ENCODE measurements at regions not wholly inside any gene's neighbourhood (a gene's known extent, or its start where the extent isn't known, plus 50 kb on each side); places are given as distances from the start of the nearest gene placed in this dataset.
A peak's percentile ranks its signal among the peaks of the same experiment; 100 is the strongest.

- H3K27me3 Mint-ChIP-seq (ENCODE audit: unreplicated experiment): peaks cover 2% of the 10 kb centered on the region
- H3K27ac Mint-ChIP-seq (ENCODE audit: unreplicated experiment): no peak overlapping the region
- H3K36me3 Mint-ChIP-seq (ENCODE audit: unreplicated experiment): peaks cover 10% of the 10 kb centered on the region
- H3K9me3 Mint-ChIP-seq (ENCODE audit: unreplicated experiment): peaks cover 3% of the 10 kb centered on the region
- H3K4me1 Mint-ChIP-seq (ENCODE audit: low read depth, unreplicated experiment): no peaks in the 10 kb centered on the region
- no peak overlapping the region for H3K4me3 Mint-ChIP-seq (ENCODE audit: unreplicated experiment)
- TF ChIP-seq, protein P1, sequence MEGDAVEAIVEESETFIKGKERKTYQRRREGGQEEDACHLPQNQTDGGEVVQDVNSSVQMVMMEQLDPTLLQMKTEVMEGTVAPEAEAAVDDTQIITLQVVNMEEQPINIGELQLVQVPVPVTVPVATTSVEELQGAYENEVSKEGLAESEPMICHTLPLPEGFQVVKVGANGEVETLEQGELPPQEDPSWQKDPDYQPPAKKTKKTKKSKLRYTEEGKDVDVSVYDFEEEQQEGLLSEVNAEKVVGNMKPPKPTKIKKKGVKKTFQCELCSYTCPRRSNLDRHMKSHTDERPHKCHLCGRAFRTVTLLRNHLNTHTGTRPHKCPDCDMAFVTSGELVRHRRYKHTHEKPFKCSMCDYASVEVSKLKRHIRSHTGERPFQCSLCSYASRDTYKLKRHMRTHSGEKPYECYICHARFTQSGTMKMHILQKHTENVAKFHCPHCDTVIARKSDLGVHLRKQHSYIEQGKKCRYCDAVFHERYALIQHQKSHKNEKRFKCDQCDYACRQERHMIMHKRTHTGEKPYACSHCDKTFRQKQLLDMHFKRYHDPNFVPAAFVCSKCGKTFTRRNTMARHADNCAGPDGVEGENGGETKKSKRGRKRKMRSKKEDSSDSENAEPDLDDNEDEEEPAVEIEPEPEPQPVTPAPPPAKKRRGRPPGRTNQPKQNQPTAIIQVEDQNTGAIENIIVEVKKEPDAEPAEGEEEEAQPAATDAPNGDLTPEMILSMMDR (IDR thresholded peaks at IDR 0.05; ENCODE audit: partially characterized antibody, unreplicated experiment): no peak
- DNase-seq: no peak
These were observed 67.8 kb upstream of the EPB41L1 start for GRCh38 chr20:36086767-36087166.

GRCh38 chr20:36090223-36090622, 64.3 kb upstream of the EPB41L1 start:
- no peak for DNase-seq
- Mint-ChIP-seq H3K27ac (ENCODE audit: unreplicated experiment) (no peak overlapping the region), H3K4me3 (ENCODE audit: unreplicated experiment) (no peak overlapping the region), H3K36me3 (ENCODE audit: unreplicated experiment) (no peaks in the 10 kb centered on the region), H3K9me3 (ENCODE audit: unreplicated experiment) (peaks cover 7% of the 10 kb centered on the region), H3K27me3 (ENCODE audit: unreplicated experiment) (peaks cover 11% of the 10 kb centered on the region), H3K4me1 (ENCODE audit: low read depth, unreplicated experiment) (peaks cover 8% of the 10 kb centered on the region)
- TF ChIP-seq, protein P1 (IDR thresholded peaks at IDR 0.05; ENCODE audit: partially characterized antibody, unreplicated experiment): no peak

GRCh38 chr20:36091561-36092397, 62.8 kb upstream of the EPB41L1 start:
- TF ChIP-seq, protein P1 (IDR thresholded peaks at IDR 0.05; ENCODE audit: partially characterized antibody, unreplicated experiment): no peak
- peaks cover 7% of the 10 kb centered on the region for H3K9me3 Mint-ChIP-seq (ENCODE audit: unreplicated experiment)
- H3K4me3 Mint-ChIP-seq (ENCODE audit: unreplicated experiment): peak overlapping the region; percentile 43
- no peak for DNase-seq
- H3K4me1 Mint-ChIP-seq (ENCODE audit: low read depth, unreplicated experiment): peaks cover 8% of the 10 kb centered on the region
- peaks cover 11% of the 10 kb centered on the region for H3K27me3 Mint-ChIP-seq (ENCODE audit: unreplicated experiment)
- H3K36me3 Mint-ChIP-seq (ENCODE audit: unreplicated experiment): no peaks in the 10 kb centered on the region
- no peak overlapping the region for H3K27ac Mint-ChIP-seq (ENCODE audit: unreplicated experiment)

DNA sequence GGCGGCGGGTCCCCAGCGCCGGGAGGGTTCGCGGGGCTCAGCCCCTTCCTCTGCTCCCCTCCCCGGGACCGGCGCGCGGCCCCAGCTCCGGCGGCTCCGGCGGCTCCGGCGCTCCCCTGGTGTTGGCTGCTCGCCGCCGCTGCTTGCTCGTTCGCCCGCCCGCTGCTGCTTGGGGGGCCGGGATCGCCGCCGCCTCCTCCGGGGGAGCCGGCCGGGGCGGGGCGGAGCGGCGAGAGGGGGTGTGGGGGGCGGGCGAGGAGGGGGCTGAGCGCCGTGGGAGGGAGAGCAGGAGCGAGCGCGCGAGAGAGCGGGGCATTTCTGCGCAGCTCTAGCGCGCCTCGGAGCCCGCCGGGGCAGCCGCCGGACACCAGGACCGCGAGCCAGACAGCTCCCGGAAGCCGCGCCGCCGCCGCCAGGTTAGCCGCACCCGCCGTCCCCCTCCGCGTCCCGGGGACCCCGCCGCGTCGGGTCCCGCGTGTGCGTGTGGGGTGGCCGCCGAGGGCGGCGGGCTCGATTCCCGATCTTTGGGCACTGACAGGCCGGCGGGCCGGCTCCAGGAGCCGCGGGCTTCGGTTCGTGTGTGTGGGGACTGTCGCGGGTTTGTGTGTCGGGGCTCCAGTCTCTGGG, 62.0 kb upstream of the EPB41L1 start:
- H3K9me3 Mint-ChIP-seq (ENCODE audit: unreplicated experiment): peaks cover 7% of the 10 kb centered on the region
- peak; percentile 64 for DNase-seq

More for the DNA sequence above, 62.0 kb upstream of the EPB41L1 start:
- Mint-ChIP-seq H3K4me3 (ENCODE audit: unreplicated experiment) (peak overlapping the region; percentile 98), H3K27me3 (ENCODE audit: unreplicated experiment) (peaks cover 11% of the 10 kb centered on the region), H3K27ac (ENCODE audit: unreplicated experiment) (peak overlapping the region; percentile 59), H3K4me1 (ENCODE audit: low read depth, unreplicated experiment) (peaks cover 8% of the 10 kb centered on the region), H3K36me3 (ENCODE audit: unreplicated experiment) (no peaks in the 10 kb centered on the region)
- TF ChIP-seq, protein P1 (IDR thresholded peaks at IDR 0.05; ENCODE audit: partially characterized antibody, unreplicated experiment): no peak
